ENCODE measurements at regions not wholly inside any gene's neighbourhood (a gene's known extent, or its start where the extent isn't known, plus 50 kb on each side); places are given as distances from the start of the nearest gene placed in this dataset.

- TF ChIP-seq CTCF (conservative IDR thresholded peaks at IDR 0.05; ENCODE audit: low read depth, low read length) (no peak), BHLHE40 (IDR thresholded peaks at IDR 0.05; ENCODE audit: low read depth, low read length) (no peak), NFE2L2 (IDR thresholded peaks at IDR 0.05; ENCODE audit: low read depth, low read length) (no peak), USF2 (IDR thresholded peaks at IDR 0.05; ENCODE audit: low read depth, low read length) (no peak), CEBPB (IDR thresholded peaks at IDR 0.05; ENCODE audit: low read depth, low read length) (no peak), FOS (IDR thresholded peaks at IDR 0.05; ENCODE audit: low read depth, low read length) (no peak), CHD1 (IDR thresholded peaks at IDR 0.05; ENCODE audit: low read depth, low read length) (no peak), POLR2A (IDR thresholded peaks at IDR 0.05; ENCODE audit: low read depth, low read length) (no peak), ELK1 (IDR thresholded peaks at IDR 0.05; ENCODE audit: borderline replicate concordance, low read depth, low read length) (no peak)
Measured at GRCh38 chr1:215458562-215458961, 108.5 kb upstream of the KCTD3 start.

Measured in IMR-90 (cell line).